HL-60 (cell line): ENCODE measurements at regions not wholly inside any gene's neighbourhood (a gene's known extent, or its start where the extent isn't known, plus 50 kb on each side); places are given as distances from the start of the nearest gene placed in this dataset.

ENCODE experiments used
- REST ChIP-seq: IDR thresholded peaks from 2 replicates; pipeline ENCODE4 v1.6.1; 2012; ENCODE audit warnings: low read depth; ENCODE audit not compliant: insufficient replicate concordance
- TF ChIP-seq, protein P1 (sequence below): IDR thresholded peaks from one replicate; pipeline ENCODE4 v1.5.1; 2011; ENCODE audit warnings: low read length, control low read depth, inconsistent platforms; ENCODE audit not compliant: insufficient read depth

- TF ChIP-seq, protein P1, sequence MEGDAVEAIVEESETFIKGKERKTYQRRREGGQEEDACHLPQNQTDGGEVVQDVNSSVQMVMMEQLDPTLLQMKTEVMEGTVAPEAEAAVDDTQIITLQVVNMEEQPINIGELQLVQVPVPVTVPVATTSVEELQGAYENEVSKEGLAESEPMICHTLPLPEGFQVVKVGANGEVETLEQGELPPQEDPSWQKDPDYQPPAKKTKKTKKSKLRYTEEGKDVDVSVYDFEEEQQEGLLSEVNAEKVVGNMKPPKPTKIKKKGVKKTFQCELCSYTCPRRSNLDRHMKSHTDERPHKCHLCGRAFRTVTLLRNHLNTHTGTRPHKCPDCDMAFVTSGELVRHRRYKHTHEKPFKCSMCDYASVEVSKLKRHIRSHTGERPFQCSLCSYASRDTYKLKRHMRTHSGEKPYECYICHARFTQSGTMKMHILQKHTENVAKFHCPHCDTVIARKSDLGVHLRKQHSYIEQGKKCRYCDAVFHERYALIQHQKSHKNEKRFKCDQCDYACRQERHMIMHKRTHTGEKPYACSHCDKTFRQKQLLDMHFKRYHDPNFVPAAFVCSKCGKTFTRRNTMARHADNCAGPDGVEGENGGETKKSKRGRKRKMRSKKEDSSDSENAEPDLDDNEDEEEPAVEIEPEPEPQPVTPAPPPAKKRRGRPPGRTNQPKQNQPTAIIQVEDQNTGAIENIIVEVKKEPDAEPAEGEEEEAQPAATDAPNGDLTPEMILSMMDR: no peak
- TF ChIP-seq REST: no peak
These were observed 140.8 kb upstream of the ZNF462 start for GRCh38 chr9:106722051-106722753.
